ENCODE measurements at regions not wholly inside any gene's neighbourhood (a gene's known extent, or its start where the extent isn't known, plus 50 kb on each side); places are given as distances from the start of the nearest gene placed in this dataset.
"Not testable (repeated sequence)": the region's sequence is repeated elsewhere in the genome, so short reads cannot be mapped to it uniquely, and the experiment has no call there.

DNA sequence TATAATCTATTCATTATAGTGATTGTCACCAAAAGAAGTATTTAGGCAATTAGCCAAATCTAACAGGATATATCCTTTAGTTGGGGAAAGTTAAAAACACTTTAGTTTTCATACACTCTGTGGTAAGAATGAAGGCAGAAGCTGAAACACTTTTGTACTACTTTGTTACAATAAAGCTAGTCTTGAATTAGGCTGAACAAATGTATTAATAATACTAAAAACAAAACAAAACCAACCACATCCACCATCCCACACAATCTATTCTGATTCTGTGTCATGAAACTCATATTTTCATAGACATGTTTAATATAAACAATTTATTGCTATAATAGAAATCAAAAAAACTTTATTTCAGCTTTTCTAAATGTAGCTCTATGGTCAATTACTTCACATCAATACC is 508.8 kb downstream of the ZEB2 start:
- DNase-seq (ENCODE audit: low spot score) = no peak

DNA sequence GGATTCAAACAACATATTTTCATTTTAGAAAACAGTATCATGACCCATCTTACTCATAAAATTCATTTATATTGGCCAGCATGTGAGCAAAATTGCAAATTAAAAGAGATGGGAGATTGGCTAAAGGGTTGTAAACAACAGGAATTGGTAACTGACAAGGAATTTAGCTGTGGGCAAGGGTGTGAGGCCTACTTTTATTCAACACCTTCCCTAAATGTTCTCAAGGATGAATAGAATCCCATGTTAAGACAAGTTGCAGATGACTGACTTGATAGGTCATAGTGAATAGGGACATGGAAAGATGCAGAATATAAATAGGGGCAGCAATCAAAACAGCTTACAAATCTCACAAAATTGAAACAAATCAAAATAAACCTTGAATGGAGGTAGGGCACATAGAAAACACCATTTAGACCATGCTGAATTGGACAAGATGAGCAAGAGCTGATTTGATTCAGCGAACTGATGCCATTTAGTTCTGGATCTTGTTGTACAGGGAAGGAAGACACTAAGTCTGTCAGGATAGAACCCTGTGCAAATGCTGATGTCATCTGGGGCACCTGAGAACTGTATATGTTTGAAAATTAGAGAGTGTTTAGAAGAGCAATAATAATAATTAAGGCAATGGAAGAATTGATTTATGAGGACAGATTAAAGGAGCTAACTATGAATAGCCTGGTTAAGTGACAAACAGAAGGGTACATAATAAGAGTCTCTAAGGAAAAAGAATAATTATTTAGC is 509.7 kb downstream of the ZEB2 start:
- no peak for DNase-seq (ENCODE audit: low spot score)

DNA sequence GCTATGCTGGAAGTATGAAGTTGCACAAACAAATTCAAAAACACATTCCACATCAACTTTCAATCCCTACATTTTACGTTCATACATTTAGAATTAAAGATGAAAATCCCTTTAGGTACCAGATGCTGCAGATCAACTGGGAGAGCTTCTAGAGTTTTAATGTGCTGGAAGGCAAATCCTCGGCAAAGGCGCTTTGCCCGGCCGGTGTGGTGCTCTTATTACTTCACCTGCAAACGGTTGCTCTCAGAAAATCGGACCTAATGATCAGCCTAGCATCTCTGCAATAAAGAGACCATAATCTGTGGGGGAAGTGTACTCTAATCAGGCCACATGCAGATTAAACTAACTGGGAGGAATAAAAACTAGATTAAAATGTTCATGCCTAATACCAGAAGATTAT is 513.8 kb downstream of the ZEB2 start:
- DNase-seq (ENCODE audit: low spot score) = no peak

DNA sequence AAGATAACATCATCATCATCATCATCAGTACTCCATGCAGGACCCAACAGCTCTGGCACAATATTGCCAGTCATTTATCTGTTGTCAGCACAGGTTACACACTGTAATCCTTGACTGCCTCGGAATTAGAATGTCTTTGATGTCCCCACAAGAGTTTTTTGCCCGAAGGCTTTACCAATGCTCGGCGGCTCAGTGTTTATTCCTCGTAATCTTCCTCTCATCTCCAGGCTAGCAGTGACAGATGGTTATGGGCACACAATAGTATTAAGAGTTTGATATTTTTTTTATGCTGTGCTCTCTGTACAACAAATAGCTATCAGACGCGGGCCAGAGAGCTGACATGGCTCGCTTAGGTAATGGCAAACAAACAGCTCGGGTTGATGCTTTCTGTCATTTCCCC is 515.2 kb downstream of the ZEB2 start:
- DNase-seq (ENCODE audit: low spot score) = no peak

DNA sequence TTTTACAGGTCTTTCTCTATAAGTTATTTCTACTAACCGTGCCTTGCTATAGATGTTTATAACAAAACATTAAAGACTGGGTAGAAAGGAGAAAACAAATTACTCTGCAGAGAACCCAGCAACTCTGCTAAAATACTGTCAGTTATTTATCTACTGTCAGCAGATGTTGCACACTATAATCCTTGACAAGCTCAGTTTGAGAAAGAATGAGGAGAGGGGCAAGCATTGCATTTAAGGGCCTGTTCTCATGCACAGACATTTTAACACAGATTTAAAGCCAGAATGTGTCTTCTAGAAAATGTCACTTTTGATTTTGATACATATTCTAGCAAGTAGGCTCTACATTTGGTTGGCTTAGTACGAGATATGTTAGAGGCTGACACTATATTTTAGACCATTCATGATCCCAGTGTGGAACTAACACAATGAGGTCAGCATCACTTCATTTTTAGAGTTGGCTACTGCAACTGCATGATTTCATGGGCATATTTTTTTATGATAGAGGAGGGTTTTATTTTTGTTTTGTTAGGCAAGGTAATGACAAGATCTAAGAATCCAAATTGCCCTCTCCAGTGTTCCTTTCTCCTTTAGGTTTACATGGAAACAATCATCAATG is 516.4 kb downstream of the ZEB2 start:
- DNase-seq (ENCODE audit: low spot score) = no peak

DNA sequence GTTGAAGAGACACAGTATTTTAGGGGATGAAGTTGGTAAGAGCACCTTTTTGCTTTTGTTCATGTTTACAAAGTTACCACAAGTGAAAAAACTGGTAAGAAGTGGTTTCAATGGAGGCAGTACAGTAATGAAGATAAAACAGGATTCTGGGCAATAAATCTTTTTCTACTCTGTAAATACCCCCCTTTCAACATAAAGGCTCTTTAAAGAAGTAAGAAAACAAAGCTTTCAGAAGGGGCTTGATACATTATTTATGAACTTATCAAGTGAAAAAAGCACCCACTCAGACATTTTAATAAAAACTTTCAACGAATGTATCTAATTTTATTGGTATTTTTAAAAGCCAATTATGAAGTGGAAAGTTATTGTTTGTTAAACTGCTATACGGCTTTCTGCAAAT is 522.9 kb downstream of the ZEB2 start:
- no peak for DNase-seq (ENCODE audit: low spot score)

DNA sequence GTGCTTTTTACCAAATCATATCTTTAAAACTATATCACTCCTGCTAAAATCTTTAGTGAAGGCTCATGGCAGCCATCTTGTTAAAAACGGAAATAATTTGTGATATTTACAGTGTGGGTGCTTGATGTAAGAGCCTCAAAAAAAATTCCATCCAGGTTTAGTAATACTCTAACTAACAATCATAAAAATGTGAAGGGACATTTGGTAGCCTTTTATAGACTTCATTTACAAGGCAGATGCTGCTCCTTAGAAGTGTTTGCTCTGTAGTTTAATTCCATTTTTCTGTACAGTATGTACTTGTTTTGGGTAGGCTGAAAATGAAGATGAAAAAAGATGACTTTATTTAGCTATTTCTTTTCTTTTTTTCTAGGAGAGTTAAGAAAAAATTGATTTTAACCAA is 525.0 kb downstream of the ZEB2 start:
- DNase-seq (ENCODE audit: low spot score) = no peak

DNA sequence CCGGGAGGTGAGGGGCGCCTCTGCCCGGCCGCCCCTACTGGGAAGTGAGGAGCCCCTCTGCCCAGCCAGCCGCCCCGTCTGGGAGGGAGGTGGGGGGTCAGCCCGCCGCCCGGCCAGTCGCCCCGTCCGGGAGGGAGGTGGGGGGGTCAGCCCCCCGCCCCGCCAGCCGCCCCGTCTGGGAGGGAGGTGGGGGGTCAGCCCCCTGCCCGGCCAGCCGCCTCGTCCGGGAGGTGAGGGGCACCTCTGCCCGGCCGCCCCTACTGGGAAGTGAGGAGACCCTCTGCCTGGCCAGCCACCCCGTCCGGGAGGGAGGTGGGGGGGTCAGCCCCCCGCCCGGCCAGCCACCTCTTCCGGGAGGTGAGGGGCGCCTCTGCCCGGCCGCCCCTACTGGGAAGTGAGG is 528.3 kb downstream of the ZEB2 start:
- DNase-seq (ENCODE audit: low spot score) = not testable (repeated sequence)

DNA sequence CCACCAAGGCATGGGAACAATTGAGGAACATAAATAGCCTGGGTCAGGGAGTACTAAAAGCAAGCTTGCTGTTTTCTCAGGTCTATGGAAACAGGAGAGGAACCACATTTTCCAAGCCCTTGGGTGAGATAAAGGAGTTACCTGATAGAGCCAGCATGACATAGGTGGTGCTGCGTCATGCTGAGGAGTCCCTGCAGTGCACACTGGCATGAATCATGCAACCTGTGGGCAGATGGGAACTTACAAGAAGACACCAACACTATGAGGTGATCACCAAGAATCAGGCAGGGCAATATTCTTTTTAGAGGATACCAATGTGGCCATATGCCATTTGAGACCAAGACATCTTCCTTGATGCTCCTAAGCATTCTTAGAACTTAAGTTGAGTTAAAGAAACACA is 531.8 kb downstream of the ZEB2 start:
- DNase-seq (ENCODE audit: low spot score) = no peak

DNA sequence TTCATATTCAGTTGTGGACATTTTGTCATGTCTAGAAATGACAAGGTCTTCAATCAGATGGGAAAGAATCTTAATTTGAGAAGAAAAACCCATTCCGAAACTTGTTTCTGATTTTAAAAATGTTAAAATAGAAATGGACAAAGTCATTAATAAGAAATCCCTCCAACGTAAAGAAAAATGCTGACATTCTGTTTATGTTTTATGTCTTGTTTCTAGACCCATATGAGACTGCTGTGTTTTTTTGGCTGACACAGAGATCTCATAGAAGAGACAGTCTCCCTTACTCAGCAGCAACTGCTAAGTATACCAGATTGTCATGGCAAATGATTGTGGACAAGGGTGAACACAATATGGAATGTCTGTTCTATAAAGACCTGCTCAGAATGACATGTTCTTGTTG is 538.5 kb downstream of the ZEB2 start:
- no peak for DNase-seq (ENCODE audit: low spot score)

DNA sequence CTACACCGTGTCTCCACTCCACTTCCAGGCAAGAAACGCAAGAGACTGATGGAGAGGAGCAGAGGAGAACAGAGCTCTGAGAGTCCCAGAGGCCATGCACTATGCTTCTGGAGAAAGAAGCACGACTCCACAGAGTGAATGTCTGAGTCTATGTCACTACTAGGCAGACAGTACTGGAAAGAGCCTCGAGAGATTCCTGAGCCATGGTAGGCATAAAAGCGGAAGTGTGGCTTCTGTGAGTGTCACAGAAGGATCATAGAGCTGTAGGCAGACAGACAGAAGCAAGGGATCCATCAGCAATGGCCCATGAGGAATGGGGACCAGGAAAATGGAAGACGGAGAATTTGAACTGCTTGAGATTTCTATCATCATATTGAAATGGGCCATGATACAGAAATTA is 542.6 kb downstream of the ZEB2 start:
- DNase-seq (ENCODE audit: low spot score) = no peak

DNA sequence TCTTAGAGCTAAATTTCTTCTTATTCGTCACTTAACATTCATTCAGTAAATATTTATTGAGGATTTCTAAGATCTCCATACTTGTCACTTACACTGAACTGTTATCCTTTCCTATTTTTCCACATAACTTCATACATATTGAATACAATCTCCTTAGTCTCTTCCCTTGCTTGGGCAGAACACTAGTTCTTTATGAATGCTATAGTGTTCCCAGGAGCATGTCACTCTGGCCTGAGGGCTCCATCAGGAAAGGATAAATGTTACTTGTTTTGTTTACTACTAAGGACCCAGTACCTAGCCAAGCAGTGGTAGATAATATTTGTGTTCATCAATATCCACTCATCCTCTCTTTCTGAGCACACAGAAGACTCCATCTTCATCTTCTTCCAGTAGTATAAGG is 544.7 kb downstream of the ZEB2 start:
- DNase-seq (ENCODE audit: low spot score) = no peak

DNA sequence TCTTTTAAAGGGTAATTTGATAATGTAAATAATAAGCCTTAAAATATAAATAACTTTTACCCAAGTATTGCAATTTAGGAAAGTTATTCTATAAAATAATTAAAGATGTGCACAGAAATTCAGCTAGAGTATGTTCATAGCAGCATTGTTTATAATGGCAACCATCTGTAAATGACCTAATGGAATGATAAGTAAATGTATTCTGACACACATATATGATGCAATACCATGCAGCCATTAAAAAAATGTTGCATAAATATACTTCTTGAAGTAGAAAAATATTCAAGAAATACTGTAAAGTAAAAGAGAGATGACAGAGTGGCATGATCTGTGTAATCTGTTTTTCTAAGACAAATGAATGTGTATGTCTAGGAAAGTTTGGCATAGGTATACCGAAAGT is 545.7 kb downstream of the ZEB2 start:
- DNase-seq (ENCODE audit: low spot score) = no peak

DNA sequence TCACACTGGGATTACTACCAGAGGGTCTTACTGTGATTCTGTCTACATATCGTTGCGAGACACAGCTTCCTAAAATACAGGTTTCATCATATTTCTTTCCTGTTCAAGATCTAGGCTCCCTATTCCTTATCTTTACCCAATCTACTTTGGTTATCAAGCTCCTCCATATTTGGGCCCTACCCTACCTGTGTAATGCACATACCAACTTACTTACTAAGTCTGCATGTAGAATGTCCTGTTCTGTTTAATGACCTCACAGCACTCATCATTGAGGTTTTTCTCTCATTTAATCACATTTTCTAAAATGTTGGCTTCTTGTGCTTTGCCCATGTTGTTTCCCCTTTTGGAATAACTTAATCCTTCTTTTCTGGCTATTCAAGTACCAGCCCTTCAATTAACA is 551.1 kb downstream of the ZEB2 start:
- DNase-seq (ENCODE audit: low spot score) = no peak

DNA sequence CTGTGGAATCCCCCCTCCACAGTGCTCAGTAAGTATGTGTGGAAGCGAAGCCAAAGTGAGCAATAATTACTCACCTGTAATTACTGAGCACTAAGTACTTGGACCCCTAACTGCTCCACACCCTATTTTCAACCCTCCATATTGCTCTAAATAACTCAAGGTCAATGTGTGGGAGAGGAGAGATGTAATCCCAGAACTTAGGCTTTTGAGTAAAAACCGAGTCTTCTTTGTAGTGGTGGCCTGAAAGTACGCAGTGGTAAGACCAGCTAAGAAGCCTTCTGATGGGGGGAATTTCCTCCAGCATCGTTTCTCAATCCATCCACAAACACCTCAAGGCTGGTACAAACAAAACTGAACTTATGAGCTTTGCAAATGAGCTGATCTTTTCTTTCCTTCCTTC is 551.6 kb downstream of the ZEB2 start:
- DNase-seq (ENCODE audit: low spot score) = no peak

DNA sequence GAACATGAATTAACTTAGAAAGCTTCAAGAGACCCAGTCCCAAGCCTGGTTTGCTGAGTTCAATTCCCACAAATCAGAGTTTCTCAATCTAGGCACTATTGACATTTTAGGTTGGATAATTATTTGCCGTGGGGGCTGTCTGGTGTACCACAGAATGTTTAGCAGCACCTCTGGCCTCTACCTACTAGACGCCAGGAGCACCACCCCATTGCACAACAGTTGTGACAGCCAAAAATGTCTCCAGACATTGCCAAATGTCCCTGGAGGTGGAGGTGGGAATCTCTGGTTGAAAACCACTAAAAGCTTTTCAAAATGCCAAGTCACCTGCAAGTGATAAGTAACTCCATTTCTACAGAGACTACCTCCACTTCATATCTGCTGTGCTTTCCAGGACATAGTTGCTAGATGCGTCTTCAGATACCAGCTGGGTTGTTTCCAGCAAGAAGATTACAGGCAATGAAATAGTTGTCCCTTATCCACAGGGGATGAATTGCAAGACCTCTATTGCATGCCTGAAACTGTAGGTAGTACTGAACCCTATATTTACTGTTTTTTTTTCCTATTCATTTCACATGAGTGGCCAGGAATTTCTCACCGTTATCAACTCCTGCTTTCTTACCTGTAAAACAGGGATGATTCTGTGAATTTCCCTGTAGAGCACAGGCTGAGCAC is 554.3 kb downstream of the ZEB2 start:
- DNase-seq (ENCODE audit: low spot score) = no peak

DNA sequence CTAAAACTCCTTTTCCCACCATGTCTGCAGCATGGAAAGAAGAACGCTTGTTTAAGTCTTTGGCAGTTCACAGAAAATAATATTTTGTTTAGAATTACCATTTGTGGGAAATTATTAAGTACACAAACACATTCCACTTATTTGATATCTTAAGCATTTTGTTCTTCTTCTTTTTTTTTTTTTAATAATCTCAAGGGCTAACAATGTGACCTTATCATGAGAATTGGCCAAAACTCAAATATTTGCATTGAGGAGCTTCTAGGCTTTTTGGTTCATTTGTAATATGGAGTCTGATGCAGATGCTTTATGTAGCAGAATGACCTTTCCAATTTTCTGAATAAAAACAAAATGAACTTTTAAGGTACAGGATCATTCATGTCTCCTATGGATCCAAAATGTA is 555.0 kb downstream of the ZEB2 start:
- DNase-seq (ENCODE audit: low spot score) = no peak

DNA sequence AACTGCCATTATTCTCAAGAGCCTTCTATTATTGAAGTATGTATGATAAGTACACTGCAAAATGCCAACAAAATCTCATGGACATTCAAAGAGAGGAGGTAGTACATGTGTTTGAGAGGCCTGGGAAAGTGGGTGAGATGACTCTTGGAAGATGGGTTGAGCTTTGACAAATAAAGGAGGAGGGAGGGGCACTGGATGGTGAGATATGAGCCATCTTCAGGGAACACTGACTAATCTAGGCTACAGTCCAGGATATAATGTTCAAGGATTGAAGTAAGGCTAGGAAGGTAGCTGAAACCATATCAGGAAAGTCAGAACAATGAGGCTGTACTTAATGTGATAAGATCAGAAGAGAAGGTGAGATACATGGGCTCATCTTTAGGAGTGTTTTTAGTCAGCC is 559.7 kb downstream of the ZEB2 start:
- DNase-seq (ENCODE audit: low spot score) = no peak

DNA sequence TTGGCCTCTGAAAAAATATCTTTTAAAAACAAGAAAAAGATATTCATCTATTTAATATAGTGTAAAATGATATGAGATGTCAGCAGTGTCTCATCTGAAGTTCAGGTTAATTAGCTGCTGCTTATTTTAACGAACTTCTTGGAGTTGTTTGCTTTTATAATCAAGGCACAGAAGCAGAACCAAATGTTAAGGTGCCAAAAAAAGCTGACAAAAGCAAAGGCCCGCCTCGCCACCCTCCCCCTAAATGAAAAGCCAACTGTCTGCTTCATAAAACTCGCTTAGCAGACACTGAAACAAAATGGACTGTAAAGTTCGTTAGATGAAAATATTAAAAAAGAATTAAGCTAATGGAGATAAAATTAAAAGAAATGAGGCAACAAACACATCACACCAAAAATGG is 562.6 kb downstream of the ZEB2 start:
- no peak for DNase-seq (ENCODE audit: low spot score)

DNA sequence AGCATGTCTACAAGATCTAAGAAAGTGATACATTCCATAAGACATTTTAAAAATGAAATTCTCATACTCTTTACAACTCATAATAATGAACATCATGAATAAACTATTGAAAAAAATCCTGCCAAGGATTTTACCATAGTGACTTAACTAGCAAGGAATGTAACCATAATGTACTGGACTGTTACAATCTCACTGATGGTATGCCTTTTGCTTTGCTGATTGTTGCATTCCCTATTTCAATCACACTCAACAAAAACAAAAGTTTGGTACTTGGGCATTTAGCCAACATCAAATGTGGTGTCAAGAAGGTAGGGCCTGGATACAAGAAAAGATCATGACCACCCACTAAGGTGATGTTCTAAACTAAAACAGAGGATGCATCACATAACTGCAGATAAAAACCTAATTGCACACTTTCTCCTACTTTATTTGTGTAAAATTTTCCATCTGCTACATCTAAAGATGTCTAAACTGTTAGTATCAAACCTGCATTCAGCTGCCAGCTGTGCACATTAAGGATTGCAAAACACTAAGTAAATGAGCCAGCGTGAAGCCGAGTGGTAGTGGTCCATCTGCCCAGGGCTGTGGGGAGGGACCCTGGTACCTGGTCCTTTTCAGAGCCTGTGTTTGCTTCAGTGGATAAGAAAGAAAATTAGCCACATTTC is 564.4 kb downstream of the ZEB2 start:
- DNase-seq (ENCODE audit: low spot score) = no peak

DNA sequence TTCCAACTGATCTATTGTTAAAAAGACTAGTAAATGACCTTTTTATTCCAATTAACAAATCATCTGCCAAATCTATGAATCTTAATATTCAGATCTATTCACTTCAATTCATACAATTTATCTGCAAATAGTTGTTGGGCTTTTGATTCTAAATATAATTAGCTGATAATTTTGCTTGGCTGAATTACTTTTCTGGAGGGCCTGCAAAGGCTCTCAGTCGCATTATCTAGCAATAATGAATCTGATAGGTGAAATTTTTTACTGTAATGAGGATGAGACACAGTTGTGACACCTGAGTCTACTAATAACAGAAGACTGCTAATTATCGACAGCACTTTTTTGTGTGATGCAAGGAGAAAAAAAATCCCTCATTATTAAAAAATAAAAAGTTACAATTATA is 565.1 kb downstream of the ZEB2 start:
- DNase-seq (ENCODE audit: low spot score) = no peak

DNA sequence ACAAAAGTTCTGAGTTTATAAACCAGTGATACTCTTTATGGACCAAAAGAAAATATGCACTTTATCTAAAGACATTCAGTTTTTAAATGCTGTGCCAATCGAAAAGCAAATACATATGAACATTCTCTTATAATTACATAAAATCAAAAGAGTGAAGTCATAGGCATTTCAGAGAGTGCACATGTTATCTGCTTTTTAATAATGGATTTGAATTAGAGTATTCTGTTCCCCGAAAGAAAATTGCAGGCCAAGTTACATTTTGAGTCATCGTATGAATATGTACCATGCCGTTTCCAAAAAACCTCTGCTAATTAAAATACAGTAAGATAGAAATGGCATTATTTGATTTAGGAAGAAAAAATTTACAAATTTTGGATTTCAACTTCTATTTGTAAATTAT is 565.7 kb downstream of the ZEB2 start:
- DNase-seq (ENCODE audit: low spot score) = no peak

DNA sequence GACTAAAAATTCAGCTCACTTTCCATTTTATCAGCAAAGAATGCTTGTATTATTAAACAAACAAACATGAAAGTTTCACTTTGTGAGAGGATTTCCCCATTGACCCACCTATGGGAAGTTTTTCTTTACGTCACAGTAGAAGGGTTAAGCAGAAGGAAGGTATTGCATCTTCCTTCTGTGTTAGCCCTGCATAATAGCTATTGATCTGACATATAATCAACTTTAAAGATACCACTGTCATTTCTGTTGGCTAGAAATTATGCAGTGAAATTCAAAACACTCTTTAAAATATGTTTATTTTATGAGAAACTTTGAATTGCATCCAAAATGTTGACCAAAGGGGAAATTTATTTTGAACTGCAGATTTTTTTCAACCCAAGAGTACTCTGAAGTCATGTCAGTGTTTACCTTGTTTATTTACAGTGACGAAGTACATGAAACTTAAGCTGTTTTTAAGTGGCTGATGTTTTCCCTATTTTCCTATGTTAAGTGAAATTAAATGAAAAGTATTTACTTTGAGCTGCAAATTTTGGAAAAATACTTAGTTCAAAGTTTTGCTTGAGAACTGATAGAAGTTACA is 566.4 kb downstream of the ZEB2 start:
- no peak for DNase-seq (ENCODE audit: low spot score)

Measured in hepatic stellate cell (primary cell).